Breast epithelium (tissue), 3 donors: ENCODE measurements at regions not wholly inside any gene's neighbourhood (a gene's known extent, or its start where the extent isn't known, plus 50 kb on each side); places are given as distances from the start of the nearest gene placed in this dataset.

Experiments
- CTCF ChIP-seq, 3 donors: fragments of 450-650 bp; IDR thresholded peaks; one replicate each; pipeline ENCODE4 v1.5.1; 2016 to 2017; ENCODE audit warnings: antibody characterized with exemption in 3 of 3, mild to moderate bottlenecking in 3 of 3, moderate library complexity in 3 of 3
- POLR2A ChIP-seq: fragments of 450-650 bp; IDR thresholded peaks from one replicate; pipeline ENCODE4 v1.6.1; 2016; ENCODE audit warnings: antibody characterized with exemption, mild to moderate bottlenecking, moderate library complexity

GRCh38 chr12:67483871-67484554 lies 164.5 kb upstream of the DYRK2 start:
- TF ChIP-seq POLR2A (no peak), CTCF (IDR thresholded peaks at IDR 0.05) (no peak)
